ENCODE measurements at regions not wholly inside any gene's neighbourhood (a gene's known extent, or its start where the extent isn't known, plus 50 kb on each side); places are given as distances from the start of the nearest gene placed in this dataset.

GRCh38 chr10:9160275-9160674 lies 1105.8 kb downstream of the GATA3 start:
- TF ChIP-seq CTCF (IDR thresholded peaks at IDR 0.05) (no peak), EZH2 (IDR thresholded peaks at IDR 0.05) (no peak)

Measured in neural progenitor cell (in vitro differentiated cells).